Dermis microvascular lymphatic vessel endothelial cell (primary cell): ENCODE measurements at regions not wholly inside any gene's neighbourhood (a gene's known extent, or its start where the extent isn't known, plus 50 kb on each side); places are given as distances from the start of the nearest gene placed in this dataset.
"Not testable (repeated sequence)": the region's sequence is repeated elsewhere in the genome, so short reads cannot be mapped to it uniquely, and the experiment has no call there.

Experiments
- DNase-seq, 2 donors: peaks; one replicate each; pipeline versions ENCODE4 v3.0.0 to v3.0.0-alpha.2; 2010; ENCODE audit warnings: low read depth in 2 of 2

DNA sequence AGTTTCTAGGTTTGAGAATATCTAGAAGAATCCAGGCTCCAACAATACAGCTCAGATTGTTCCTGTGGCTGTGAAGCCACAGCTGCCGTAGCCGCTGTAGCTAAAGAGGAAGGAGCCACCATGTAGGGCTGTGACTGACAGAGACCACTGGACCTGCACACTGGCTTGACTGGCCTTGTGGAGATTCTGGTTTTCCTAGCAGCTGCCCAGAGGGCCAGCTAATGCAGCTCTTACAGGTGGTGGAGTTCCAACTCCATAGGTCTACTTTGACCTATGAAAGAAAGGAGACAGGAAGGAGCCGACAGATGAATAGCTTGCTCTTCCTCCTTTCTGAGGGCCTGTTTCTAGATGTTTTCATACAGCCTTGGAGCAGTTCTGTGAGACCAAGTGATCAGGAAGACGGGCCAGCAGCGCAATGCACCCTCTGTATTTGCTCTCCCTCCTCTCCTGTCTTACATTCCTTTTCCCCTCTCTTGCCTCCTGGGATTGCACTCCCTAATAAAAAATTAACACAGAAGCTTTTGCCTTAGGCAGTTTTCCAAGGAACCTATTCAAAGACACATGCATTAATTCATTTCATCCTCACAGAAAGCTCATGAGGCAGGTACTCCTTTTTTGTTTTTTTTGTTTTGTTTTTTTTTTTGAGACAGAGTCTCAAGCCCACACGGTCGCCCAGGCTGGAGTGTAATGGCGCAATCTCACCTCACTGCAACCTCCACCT lies 51.8 kb upstream of the MYB start:
- no peak for DNase-seq

DNA sequence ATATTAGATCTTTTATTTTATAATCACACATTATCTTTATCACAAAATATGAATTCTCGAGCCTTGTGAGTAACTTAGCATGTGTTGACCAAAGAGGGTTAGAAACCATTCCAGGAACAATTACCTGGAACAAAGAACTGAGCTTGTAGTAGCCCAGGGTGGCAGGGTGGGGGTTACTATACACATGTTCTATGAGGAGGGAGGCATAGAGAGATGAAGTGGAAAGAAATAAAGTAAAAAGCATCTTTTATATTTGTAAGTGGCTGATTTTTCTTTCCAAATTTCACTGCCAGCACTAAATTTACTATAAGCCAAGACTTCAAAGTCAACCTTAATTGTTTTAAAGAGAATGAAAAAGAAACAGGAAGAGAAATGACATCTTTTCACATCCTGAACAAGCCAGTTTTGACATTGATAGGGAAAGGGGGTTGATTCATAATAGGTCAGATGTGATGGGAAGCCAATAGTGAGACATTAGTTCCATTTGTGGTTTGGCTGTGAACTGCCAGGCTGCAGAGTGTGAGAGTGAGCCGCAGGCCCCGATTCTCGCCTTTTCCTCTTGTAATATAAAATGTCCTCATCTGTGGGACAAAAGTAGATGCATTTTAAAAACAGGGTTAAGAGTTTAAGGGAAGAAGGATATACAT lies 52.7 kb upstream of the MYB start:
- peak; percentile 20 to 35 for DNase-seq

DNA sequence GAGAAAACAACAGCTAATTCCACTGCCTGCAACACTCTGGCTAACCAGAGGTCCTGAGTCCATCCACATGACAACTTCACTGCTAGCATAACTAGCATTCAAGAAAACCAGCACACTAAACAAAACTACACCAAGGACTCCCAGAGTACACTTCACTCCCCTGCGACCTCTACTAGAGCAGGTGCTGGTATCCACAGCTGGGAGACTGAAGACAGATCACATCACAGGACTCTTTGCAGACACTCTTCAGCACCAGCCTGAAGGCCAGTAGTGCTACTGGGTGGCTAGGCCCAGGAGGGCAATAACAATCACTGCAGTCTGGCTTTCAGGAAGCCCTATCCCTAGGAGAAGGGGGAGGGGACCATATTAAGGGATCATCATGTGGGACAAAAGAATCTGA lies 54.4 kb upstream of the MYB start:
- no peak for DNase-seq

DNA sequence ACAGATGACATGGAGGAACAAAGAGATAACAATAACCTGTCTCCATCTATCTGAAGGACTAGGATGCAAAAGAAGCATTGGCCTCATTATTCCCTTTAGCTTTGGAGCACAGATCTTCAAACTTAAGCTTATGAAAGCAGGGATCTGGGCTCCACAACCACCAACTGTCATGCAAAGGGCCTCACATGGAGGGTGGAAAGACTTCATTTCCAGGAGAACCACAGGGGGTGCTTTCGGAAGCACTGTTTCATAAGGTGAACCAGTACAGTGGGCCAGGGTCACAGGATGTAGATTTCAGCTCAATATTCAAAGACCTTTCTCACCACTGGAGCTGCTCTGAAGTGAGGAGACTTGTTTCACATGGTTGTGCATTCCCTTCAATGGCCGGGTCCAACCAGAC lies 55.1 kb upstream of the MYB start:
- no peak for DNase-seq

DNA sequence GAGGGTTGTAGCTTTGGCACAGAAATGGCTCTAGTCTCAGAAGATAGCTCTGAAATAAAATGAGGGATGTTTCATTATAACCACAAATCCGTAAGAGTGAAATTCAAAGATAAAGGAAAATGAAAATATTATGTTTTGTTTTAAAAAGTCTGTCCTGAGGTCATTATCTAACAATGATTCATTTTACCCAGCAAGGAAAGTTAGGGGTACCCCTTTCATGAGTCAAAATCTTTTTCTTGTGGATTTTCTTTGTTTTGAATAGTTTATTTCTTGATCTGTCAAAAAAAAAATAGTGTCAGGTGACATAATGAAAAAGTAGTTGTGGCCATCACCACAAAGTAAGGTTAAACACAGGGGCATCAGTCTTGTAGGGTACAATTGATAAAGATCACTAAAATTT lies 59.7 kb upstream of the MYB start:
- DNase-seq = no peak

DNA sequence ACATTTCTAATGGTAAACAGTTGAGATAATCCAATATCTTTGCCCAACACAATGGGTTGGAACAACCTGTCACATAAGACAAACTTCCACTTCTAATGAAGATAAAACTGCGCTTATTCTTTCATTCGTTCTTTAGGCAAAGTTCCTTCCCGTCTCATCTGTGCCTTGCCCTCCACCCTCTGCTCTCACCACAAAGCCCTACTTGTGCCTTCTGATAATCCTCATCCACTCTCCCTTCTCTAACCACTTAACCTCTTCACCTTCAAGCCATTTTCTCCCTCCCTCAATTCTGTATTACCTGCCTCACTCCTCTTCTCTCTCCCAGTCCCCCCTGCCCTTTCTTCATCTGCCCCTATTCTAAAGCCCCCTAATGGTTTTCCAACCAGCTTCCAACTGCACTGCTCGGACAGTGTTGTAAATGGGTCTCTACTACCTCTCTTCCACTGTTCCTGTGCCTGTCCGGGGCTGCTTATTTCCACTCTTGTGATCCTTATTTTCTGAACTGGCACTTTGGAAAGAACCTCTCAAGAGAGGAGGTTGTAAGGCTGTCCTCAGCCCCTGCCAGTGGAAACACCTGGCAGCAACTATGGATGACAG lies 62.9 kb upstream of the MYB start:
- no peak for DNase-seq

DNA sequence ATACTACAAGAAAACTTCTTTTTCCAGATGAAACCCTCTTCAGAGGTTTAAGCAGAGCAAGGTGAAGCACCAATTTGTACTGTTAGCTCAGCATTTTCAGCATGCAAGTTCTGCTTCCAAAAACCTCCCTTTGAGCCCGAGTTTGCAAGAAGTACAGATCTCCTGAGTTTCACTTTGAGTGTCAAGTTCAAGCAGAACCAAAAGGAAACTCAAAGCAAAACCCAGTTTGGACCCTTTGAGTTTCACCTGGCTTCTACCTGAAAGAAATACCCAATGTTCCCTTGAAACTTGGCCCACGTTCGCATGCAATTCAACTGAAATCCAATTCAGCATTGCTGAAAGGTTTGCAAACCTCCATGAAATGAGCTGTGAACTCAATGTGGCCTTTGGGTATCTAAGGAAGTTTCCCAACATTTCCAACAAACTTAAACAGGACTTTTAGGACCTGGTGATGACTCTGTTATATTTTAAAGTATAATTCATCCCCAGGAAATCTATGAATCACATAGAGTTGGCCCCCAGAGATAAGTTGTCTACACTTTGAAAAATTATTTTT lies 62.9 kb upstream of the HBS1L start:
- DNase-seq = no peak

DNA sequence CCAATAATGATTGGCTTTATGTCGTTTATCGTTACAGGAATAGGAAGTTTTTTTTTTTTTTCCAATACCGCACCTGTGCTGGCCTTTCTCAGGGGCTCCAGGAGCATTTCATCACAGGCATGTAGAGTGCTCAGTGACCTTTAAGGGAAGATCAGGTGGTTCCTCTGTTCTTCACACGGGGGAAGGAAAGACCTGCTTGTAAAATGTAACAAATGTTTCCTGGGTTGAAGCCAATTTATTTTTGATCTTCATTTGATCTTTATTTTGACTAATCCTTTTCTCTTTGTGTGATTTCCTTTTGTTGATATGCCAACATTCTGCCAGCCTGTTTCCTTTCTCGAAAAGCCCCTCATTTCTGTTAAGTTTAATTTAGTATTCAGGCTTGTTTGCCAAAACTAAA lies 61.9 kb upstream of the HBS1L start:
- DNase-seq = peak in 1 of 2 donors; percentile 8

DNA sequence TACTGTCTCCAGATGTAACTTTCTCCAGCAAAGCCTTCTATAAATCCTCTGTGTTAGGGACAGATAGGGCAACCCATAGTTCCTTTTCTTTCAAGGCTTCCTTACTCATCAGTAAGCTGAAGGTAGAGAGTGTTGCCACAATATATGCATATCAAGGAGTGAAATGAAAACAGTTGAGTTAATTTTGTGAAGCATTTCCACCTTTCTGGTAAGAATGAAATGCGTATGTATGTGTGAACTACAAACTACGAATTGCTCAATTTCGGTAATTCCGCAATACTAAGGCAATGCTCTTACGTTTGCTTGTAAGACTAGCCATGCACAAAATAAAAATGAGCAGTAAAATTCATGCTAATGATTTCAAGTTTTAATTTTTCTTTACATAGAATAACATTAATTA lies 61.2 kb upstream of the HBS1L start:
- no peak for DNase-seq

DNA sequence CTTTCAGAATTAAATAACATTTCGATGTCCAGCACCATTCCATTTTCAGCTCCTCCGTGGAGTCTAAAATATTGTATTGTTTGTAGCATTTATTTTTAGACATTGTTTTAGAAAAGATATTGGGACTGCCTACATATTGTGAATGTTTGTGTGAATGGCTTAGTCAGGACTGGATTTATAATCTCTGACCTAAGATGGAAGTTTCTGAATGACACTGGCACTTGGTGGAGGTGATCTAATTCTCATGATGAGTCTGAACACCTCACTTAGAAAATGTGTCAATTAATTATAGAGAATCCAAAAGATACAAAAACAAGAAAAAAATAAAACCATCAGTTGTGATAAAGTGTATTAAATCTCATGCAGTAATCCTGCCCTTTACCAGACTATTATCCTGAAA lies 60.8 kb upstream of the HBS1L start:
- DNase-seq = no peak

DNA sequence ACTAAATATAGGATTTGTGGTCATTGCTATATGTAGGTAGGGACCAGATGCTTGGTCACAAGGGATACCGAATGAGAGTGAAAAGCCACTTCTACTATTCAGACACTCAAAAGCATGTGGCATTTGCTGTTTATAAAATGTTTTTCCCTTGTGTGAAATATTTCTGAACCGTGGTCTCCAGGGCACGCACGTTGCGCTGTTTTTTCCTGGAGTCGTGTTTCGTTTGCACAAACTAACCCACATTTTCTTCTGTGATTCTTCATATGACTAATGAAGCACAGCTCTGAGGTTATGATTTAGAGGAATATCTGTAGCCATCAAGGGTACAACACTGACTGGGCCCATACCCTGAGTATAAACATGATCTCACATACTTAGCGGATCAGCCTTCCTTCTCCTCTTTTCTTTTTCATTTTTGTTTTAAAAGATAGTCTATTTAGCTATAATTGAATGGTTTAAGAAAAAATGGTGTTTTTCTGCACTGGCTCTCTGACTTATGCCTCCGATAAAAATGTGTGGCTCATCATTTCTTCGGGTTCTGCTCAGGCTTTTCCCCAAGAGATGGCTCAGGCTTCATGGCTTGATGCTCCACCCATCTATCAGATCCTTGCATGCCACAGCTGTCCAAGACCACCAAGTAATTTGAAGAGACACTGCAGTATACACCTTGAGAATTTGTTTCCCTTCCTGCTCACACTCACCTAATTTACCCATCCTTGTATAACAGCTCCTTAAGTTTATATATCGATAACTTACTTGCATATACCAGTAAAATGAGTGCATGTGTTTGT lies 59.9 kb upstream of the HBS1L start:
- no peak for DNase-seq

DNA sequence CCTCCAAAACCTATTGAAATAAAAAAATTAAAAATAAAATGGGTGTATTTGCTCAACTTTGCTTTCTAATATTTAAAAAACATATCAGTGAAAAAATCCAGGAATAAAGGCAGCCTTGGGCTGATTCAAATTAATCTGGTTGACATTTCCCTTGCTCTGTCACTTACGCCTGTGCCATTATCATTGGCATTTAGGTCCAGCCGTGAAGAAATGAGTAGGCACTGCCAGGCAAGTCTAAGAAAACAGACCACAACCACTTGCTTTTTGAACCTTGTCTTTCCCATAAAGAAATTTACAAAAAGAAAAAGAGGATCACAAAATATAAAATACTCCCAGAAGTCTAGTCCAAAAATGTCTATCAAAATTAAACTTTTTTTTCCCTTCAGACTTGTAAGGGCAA lies 59.2 kb upstream of the HBS1L start:
- DNase-seq = no peak

DNA sequence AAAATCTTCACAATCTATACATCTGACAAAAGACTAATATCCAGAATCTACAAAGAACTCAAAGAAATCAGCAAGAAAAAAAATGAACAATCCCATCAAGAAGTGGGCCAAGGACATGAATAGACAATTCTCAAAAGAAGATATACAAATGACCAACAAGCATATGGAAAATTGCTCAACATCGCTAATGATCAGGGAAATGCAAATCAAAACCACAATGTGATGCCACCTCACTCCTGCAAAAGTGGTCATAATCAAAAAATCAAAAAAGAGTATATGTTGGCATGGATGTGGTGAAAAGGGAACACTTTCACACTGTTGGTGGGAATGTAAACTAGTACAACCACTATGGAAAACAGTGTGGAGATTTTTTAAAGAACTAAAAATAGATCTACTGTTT lies 58.3 kb upstream of the HBS1L start:
- DNase-seq = not testable (repeated sequence)

DNA sequence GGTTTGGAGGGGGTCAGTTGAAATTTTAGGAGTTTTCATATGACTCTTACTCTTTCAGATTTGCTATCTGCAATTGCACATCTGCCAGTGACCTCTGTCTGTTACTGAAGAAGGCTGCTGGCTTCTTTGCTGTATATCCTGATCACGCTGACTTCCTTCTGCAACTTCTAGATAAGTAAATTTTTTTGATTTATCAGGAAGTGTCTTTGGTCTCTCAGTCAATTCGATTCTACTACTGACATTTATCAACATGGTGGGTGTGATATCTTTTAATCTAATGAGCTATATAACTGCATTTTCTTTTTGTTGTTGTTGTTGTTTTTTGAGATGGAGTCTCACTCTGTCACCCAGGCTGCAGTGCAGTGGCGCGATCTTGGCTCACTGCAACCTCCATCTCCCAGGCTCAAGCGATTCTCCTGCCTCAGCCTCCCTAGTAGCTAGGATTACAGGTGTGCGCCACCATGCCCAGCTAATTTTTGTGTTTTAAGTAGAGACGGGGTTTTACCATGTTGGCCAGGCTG lies 55.7 kb upstream of the HBS1L start:
- DNase-seq = not testable (repeated sequence)

DNA sequence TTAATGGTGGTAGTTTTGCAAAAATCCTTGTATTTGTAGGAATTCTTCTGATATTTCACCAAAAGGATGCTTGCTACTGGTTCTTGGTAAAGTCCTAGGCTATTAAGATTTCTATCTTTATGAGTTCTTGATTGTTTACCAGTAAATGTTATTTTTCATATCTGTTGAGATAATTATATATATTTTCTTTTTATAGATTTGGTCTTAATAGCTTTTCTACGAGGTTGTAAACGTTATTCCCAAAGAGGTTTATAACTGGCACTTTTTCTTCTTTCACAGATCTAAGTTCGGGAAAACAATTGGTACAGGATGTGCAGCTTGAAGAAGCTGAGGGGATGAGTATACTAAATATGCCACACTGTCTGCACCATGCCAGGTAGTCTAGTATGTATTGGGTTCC lies 55.1 kb upstream of the HBS1L start:
- no peak for DNase-seq

DNA sequence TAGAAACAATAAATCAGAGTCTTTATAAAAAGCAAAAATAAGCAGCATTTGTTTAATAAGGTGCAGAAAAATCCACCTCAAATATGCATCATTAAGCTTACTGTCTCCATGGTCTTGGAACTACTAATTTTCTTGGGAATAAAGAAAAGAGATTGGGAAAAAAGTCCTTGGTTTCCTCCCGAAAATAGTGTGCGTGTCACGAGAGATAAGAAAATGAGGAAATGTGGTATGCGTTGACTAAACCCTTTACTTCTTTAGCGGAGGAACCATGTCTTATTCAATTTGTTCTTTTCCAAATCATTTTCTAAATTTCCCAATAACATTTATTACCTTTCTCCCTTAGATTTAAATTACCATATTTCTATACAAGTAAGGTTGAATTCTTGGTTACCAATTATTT lies 54.1 kb upstream of the HBS1L start:
- no peak for DNase-seq

DNA sequence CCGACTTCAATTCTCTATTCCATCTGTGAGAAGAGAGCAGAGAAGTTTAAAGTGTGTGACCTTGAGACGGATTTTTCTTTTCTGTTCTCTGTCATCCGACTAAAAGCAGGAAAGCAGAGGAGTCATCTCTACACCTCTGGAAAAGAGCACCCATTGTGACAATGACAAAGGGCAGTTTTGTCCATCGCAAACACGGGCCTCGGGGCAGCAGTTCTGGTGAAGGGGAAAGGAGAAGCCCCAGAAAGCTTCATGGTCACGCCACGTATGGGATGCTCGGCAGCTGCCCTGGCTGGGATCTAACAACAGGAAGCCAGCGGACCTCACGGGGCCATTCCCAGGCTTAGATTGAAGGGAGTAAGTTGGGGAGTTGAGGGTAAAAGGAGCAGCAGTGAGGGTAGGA lies 52.0 kb upstream of the HBS1L start:
- no peak for DNase-seq

DNA sequence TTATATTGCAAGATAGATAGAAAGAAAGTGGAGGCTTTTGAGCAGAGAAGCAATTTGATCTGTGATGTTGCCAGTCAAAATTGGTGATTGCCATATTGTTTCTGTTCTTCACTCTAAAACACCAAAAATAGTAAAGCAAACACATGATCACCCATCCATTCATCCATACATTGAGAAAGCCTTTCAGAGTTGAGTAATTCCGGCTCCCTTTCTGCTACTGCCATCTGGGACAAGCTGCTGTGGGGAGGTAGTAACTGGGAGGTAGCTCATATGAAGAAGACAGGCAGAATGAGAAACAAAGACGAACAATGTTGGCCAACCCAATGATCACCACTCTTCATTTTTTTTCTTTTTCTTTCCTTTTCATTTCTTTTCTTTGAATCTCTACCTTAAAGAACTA lies 51.1 kb upstream of the HBS1L start:
- DNase-seq = no peak

DNA sequence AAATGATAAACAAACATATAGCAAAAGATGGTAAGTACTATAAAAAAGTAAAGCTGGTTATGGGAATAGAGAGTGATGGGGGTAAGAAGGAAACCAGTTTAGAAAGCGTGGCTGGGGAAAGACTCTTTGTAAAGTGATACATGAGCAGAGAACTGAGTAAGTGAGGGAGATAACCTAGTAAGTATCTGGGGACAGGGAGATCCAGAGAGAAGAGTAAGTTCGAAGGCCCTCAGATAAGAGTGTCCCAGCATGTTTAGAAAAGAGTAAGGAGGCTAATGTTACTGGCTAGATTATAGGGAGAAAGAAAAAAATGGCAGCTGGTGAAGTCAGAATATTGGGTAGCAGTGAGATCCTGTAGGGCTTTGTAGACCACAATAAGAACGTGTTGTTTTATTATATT lies 50.7 kb upstream of the HBS1L start:
- no peak for DNase-seq
